NCI-H187 treated with DMSO at 0.1 percent for 48 hours (cell line): ENCODE measurements at regions not wholly inside any gene's neighbourhood (a gene's known extent, or its start where the extent isn't known, plus 50 kb on each side); places are given as distances from the start of the nearest gene placed in this dataset.

ENCODE experiments used
- DNase-seq: peaks from one replicate; lab custom pipeline; 2025; lab: John Stamatoyannopoulos, UW

DNA sequence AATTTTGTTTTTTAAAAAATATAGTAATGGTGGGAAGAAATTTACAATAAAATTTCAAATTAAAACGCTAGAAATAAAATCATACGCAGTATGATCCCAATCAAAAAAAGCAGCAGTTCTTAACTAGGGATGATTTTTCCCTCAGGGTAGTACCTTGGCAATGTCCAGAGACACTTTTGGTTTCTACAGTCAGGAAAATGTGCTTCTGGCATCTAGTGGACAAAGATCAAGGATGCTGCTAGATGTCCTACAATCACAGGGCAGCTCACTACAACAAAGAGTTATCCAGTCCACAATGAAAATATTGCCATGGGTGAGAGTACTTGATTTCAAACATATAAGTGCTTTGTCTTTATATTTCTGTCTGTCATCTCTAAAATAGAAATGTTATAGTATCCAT, 400.2 kb upstream of the SGCD start:
- no peak for DNase-seq

DNA sequence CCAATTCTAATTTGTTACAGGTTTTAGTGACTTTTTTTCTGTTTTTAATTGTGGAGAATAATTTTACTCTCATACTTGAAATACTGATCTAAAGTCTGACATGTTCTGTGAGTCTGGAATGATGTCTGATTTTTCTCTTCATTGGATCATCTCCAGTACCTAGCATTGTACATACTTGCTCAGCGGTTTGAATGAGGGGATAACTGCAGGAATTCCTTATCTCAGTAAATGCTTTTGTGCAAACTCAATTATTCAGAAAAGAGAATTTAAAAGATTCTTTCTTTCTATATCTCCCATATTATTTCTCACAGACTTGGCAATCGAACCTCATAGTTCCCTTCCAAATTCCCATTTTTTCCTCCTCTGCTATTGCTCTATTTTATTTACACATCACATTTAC, 397.9 kb upstream of the SGCD start:
- no peak for DNase-seq

DNA sequence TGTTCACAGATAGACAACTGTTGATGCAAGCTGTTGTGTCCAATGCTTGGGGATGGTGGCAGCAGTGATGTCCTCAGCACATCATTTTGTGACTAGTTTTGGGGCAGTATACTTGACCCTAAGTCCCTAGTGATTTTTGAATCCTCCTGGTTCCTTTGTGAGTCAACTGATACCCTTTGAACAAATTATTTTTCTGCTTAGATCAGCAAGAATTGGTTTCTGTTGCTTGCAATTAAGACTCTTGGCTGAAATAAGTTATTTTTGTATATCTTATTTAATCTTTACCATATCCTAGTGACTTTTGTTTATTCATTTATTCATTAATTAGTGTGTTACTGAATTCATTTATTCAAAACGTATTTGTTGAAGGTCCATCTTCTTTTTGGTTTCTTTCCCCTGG, 392.0 kb upstream of the SGCD start:
- DNase-seq = no peak

DNA sequence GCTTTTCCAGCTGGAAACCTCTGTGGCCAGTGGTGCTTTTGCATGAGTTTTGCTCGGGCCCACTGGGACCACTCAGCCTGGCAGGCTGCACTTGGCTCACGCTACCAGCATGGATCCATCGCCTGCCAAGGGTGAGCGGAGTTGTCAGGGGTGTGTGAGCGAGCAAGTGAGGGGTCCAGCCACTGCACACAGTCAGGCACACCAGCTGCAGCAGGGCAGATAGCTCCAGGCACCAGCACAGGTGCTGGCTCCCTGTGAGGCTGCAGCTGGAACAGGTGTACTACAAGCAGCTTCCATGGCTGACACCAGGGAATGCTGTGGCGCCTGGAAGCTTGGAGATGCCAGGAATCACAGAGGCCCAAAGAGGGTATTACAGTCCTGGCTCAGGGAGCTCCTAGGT, 391.2 kb upstream of the SGCD start:
- no peak for DNase-seq

DNA sequence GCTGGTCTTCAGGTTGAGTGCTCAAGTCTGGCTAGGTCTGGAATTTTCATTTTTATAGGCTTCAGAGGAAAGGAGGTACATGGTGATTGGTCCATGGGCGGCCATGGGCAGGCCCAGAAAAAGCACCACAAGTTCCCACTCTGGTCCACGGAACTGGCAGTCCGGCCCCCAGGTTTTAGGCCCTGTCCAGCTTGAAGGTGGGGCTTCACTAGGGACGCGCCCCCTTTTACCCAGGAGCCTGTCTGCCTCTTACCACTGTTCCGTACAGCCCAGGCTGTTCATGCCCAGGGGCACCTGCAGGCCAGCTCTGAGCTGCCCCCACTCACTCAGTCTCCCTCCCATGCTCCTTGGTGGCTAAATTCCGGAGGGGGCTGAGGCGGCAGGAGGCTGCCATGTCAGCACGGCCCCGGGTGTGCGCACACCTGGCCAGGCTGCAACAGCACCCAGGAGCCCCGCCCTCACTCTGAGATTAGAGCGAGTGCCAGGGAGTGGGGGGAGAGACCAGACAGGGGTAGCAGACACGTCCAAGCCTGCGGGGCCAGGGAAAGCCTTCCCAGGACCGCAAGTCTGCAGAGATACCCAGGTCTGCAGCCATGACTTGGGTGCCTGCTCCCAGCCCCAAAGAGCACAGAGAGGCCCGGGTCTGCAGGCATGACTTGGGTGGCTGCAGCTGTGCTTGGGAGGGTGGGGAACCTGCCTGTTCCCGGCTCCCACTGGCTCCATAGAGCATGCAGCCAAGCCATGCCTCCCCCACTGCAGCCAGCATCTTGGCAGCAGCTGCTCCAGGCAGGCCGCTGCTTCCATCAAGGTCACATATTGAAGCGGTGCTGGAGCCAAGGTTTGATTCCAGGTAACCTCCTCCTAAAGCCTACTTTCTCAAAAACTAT, 390.2 kb upstream of the SGCD start:
- DNase-seq = no peak

DNA sequence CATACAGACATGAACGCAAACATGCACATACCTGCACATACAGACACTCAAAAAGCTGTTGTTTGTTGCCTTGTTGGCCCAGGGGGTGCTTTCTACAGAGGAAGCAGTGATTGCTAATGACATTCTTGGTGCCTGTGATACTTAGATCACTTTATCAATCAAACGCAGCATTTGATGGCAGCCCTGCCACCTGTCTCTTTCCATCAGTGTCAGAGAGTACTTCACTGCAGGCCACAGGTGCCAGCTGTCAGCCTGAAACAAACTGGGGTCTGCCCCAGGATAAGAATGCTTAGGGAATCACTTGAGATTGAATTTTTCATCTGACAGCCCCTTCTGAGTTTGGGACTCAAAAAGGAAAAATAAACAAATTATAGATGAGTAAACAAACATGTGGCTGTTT, 388.9 kb upstream of the SGCD start:
- DNase-seq = no peak

DNA sequence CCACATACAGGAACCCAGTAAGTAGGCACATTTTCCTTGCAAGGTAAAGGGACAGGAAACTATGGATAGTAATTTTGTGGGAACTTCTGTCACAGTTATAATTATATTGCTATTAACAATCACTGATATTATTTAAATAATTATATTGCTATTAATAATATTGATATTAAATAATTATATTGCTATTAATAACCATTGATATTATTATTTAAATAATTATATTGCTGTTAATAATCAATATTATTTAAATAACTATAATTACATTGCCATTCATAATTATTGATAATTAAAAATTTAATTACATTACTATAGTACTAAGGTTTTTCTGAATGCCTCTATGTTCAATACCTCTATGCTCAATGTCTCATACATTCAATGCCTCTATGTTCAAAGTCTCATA, 385.6 kb upstream of the SGCD start:
- no peak for DNase-seq

DNA sequence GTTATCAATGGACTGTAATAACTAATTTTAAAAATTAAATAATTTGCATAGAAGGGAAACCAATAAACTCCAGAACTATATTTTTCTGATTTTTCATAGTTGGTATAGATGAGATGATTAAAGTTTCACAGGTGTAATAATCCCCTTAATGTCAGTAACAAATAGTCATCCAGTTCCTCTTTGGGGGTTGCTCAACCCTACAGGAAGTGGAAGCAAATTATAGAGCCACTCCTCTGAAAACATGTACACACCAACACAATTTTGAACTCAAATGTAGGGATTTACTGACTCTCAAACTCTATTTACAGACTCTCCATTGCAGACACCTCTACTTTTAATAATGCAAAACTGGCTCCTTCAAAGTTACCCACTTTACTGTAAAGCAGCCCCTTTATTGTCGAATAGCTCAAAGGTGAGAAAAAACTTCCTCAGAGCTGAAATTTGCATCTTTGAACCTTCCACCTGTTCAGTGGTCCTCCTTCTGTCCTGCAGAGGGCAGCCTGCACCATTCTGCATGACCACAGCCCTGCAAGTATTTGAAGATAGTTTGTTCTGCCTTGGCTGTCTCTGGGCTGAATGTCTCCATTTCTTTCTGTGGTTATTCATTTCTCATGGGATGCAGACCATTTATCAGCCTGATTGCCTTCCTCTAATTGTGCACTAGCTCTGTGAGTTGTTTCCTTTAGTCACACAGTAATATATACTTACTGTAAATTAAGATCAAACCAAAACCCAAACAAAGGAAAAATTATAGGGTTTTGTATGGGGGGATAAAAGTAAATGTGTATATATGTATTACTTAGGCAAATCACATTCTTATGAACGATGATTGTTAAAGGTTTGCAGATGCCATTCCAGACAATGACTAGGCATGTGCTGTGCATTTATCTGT, 383.2 kb upstream of the SGCD start:
- no peak for DNase-seq

DNA sequence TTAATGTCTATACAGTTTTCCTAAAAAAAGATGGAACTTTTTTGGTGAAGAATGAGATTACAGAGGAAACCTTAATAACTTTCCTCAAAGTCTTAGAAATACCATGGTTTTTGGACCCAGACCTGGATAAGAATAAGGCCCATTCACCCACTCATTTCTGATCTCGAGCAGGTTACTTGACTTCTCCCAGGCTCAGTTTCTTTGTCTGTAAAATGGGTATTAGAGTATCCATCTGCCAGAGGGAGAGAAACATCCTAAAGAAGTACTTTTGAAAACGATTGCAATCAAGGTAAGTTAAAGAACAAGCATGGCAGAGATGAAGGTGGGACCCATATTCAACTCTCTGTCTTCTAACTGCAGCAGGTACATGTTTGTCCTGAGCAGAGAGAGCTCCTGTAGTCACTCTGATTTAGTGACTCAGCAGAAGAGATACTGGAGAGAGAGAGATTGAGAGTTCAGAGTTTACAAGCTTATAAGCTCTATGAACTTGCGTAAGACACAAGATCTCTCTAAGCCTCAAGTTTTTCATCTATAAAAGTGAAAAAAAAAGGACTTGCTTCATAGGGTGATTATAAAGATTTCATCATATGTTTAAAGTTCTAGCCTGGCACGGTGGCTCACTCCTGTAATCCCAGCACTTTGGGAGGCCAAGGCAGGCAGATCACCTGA, 379.4 kb upstream of the SGCD start:
- no peak for DNase-seq

DNA sequence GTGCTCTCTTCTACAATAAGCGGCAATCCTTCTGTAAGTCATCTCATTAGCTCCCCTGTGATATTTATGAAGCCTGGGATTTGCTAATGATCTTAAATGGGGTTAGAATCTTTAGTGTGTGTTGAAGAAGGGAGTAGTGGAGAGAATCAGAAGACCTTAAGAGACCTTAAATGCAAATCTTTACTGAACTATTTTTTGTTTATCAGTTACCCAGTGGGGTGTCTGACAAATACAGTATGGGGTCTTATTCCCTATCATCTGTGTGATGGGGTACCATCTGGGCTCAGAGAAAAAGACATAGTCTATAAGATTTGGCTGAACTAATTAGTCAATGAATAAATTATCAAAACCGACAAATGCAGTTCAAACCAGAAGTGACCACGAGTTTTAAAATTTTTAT, 378.4 kb upstream of the SGCD start:
- no peak for DNase-seq

DNA sequence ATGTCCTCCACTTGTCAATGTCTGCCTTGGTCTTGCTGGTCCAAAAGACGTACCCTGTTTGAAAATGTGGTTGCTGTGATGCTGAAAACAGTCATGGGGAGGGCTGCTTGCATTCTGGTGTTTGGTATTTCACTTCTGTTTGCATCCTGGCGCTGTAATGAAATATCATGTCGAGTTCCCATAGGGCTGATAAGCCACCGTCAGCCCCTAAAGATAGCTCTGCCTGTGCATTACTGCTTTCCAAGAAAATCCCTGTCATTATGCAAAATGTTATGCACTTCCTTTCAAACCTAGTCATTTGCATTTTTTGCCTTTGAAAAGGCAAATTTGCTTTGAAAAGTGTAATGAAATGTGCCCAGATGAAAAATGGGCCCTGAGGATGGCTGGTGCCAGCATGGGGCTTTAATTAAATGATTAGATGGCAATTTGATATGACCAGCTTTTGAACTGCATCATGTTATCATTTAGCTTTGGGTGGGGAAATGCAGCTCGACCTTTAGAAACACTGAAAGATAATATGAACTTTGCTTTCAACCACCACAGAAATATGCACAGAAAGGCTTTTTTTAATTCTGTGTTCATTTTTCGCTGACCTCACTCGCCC, 374.4 kb upstream of the SGCD start:
- DNase-seq = no peak

DNA sequence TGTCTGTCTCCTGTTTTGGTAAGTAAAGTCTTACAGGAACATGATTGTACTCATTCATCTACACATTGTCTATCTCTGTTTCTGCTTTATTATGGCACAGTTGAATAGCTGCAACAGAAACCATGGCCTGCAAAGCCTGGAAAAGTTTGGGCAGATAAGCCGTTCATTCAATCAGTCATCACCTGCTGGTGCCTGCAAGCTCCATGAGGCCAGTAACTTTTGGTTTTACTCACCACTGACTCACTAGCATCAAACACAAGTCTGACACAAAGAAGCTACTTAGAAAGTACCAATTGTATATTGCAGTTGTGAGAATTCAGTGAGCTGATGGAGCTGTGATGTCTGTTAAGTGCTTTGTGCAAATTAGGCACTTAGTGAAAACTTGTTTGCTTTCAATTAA, 373.6 kb upstream of the SGCD start:
- no peak for DNase-seq

DNA sequence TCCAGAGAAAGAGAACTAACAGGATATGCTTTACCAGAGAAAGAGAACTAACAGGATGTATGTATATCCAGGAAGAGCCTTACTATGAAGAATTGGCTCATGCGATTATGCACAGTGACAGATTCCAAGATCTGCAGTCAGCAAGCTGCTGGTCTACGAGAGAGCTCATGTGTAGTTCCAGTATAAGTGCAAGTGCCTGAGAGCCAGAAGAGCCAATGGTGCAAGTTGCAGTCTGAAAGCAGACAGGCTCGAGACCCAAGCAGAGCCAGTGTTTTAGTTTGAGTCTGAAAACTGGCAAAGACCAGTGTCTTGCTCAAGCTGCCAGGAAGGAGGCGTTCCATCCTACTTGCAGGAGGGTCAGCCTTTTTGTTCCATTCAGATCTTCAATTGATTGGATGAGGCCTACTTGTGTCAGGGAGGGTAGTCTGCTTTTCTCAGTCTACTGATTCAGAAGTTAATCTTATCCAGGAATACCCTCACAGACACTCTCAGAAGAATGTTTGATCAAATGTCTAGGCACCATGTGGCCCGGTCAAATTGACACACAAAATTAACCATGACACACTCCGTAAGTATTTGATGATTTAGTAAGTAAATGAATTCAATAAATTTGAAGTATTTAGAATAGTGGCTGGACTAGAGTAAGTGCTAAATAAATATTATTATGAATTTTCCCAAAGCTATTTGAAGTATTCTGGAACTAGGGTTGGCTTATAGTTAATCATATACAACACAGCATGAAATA, 372.1 kb upstream of the SGCD start:
- DNase-seq = no peak

DNA sequence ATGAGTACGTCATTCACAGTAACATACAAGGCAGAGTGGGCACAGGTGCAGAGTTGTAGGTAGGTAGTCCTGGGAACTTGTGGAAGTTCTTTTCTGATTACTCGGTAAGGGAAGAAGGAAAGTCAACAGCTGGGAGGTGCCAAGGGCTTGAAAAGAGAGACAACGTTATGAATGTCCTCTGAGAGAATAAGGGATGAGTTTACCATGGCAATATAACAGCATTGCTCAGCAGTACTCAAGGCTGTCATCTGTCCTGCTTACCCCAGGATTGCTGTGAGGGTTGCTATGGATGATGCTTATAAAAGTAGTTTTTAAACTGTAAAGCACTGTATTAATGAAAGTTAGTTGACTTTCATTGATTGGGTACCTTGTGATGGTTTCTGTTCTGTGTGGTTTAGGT, 369.1 kb upstream of the SGCD start:
- no peak for DNase-seq

DNA sequence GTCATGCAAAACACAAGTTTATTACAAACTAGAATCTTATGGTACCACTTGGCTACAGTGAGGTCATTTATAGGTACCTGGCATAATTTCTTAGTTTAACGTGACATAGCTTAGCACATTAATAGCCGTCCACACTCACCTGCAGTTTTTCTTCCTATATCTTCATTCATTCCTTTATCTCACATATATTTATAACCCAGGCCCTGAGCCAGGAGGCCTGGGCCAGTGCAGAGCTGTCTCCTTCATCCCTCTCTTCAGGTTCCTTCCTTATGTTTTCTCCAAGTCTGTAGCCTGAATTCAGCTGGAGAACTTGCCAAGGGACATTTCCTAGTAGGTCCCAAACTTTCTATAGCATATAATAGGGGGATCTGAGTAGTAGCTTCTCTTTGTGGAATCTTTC, 367.9 kb upstream of the SGCD start:
- no peak for DNase-seq

DNA sequence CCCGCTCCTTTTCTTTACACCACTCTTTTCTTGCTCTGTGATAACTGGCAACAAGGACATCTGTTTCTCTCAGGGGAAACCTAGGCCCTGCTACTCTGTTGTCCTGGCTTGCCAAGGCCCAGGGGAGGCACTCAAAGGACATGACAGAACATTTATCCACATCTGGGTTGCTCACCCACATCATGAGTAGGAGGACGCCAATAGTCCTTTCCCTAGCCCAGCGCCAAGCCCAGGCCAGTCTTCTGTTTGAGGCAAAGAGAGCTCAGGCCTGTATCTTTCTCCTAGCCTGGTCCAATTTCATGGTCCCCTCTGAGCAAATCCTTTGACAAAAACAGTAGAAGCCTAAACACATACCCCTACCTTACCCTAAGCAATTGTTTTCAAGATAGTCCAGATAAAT, 366.8 kb upstream of the SGCD start:
- no peak for DNase-seq

DNA sequence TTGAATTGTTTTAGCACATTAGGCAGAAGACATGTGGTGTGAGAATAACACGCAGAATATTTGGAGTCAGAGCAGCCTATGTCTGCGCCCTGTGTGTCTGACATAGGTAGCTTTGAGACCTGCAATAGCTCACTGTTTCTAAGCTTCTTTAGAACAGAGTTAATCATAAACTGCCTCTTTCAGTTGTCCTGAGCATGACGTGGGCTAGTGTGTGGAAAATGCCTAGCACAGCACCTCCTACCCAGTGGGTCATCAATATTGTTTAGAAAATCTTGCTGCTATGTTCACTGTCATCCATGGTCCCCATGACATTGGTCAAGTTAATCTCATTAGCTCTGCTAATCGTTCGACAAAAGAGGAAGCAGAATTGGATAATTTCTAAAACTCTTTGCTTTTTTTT, 357.4 kb upstream of the SGCD start:
- no peak for DNase-seq

DNA sequence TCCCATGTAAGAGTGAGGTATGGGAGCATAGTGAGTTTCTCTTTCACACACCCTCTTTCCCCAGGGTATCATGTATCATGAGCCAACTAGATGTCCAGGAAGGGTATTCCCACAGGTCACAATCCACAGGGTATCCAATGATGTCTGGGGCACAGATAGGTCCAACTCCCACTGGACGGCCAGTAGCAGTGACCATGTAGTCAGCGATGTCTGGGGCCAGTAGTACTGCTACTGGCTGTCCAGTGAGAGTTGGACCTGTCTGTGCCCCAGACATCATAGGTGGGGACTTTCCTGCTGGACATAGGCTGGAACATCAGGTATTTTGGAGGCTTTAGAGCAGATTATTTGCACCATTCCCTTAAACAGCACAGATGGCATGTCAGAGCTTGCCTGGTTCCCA, 352.6 kb upstream of the SGCD start:
- DNase-seq = no peak

DNA sequence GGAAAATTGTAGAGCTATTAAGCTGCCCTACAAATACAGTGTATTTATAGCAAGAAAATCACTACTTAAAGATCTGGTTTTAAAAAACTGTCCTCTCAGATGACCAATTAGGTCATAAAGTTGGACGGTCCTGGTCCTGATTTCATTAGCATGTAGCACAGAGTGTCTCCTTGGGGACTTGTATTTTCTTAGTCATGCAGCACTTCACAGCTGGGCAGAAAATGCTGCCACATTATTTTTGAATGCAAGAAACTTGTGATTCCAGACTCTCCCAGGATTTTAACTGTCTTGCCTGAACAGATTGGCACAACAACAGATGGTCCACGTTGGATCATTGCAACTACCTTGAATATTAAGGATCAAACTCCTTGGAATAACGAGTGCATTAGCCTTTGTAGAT, 348.1 kb upstream of the SGCD start:
- DNase-seq = no peak

DNA sequence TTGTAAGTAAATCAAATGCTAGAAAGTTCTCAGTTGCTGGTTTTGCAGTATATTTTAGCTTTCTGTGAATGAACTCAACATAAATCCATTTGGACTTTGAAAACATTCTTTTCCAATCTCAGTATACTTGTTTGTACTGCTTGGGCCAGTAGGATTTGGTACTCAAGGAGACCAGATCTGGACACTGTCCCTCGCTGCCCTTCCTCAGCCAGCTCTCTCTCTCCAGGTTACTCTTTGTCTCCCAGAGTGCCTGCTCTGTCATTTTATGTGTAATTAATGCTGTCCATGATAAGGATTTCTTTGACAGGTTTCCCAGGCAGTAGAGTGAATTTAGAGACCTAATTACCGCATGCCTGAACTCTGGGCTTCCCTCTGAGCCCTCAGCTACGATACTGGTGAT, 344.6 kb upstream of the SGCD start:
- DNase-seq = no peak

DNA sequence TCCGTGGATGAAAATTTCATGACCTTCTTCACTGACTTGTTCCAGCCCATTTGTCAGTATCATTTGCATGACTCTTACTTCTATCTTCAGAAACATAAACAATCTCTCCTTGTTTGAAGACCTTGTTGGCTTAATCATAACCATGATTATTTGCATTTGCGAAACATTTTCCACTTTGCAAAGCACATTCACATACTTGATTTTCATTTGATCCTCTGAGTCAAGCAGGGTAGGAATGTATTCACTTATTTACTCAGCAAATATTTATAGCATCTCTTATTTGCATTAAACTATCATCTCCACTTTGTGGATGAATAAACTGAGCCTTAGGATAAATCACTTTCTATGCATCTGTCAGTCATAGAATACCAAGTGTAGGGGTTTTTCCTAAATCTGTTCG, 343.0 kb upstream of the SGCD start:
- DNase-seq = no peak
